Lung (tissue), 11 donors: ENCODE measurements at regions not wholly inside any gene's neighbourhood (a gene's known extent, or its start where the extent isn't known, plus 50 kb on each side); places are given as distances from the start of the nearest gene placed in this dataset.

Experiments used
- ATAC-seq: fragments of 200-7000 bp; cut with Tn5 transposase; one replicate; pipeline ENCODE4 v1.9.1; 2020; ENCODE audit warnings: moderate number of reproducible peaks; ENCODE audit not compliant: insufficient read depth, low FRiP score
- DNase-seq, 3 donors: peaks; one replicate each; pipeline ENCODE4 v3.0.0-alpha.2; 2013 to 2017
- H3K27ac ChIP-seq, 2 donors: one replicate each; pipeline ENCODE4 v1.5.1; 2013; ENCODE audit warnings: mild to moderate bottlenecking in 2 of 2, moderate library complexity in 2 of 2, control low read depth in 1 of 2, inconsistent platforms in 1 of 2, low read depth in 1 of 2, low read length in 1 of 2
- H3K27me3 ChIP-seq, 3 donors: one replicate each; pipeline ENCODE4 v1.5.1; 2013; ENCODE audit warnings: low read length in 2 of 3; ENCODE audit not compliant: control insufficient read depth in 3 of 3, insufficient read depth in 3 of 3
- H3K36me3 ChIP-seq, 4 donors: one replicate each; pipeline ENCODE4 v1.5.1; 2013; ENCODE audit warnings: low read length in 4 of 4, mild to moderate bottlenecking in 1 of 4, moderate library complexity in 1 of 4; ENCODE audit not compliant: control insufficient read depth in 4 of 4, insufficient read depth in 4 of 4
- H3K4me1 ChIP-seq, 5 donors: one replicate each; pipeline ENCODE4 v1.5.1; 2013; ENCODE audit warnings: low read length in 5 of 5, mild to moderate bottlenecking in 2 of 5, moderate library complexity in 1 of 5; ENCODE audit not compliant: control insufficient read depth in 5 of 5, insufficient read depth in 5 of 5
- H3K4me3 ChIP-seq: one replicate; pipeline ENCODE4 v1.5.1; 2013; ENCODE audit warnings: mild to moderate bottlenecking, control low read depth, moderate library complexity
- H3K9ac ChIP-seq, 2 donors: one replicate each; pipeline ENCODE4 v1.5.1; 2013; ENCODE audit warnings: low read length in 2 of 2, control low read depth in 1 of 2; ENCODE audit not compliant: insufficient read depth in 1 of 2
- H3K9me3 ChIP-seq, 4 donors: one replicate each; pipeline ENCODE4 v1.5.1; 2013; ENCODE audit warnings: low read length in 3 of 4, mild to moderate bottlenecking in 1 of 4, moderate library complexity in 1 of 4; ENCODE audit not compliant: control insufficient read depth in 4 of 4, insufficient read depth in 3 of 4
- CTCF ChIP-seq: IDR thresholded peaks from 2 replicates; pipeline ENCODE4 v1.5.1; 2012; ENCODE audit warnings: mild to moderate bottlenecking; ENCODE audit errors: control extremely low read depth, extremely low read depth
- WGBS, 2 donors: extraction: QIAGEN DNeasy Blood & Tissue Kit; methylation state at CpG; one replicate each; pipeline ENCODE4 v1.1.7; 2013; 5-methylcytosine and 5-hydroxymethylcytosine counted together
- donor health status: control.
- donor health status: control.
- donor health status: Bipolar disorder and iron deficiency.
- donor health status: healthy.
- donor health status: DM: yes; HTN: yes; CAD: no.

GRCh38 chr3:83302091-83302490 is 1540.6 kb upstream of the GBE1 start:
- no peak overlapping the region for H3K9ac ChIP-seq
- TF ChIP-seq CTCF: no peak
- peaks cover 0 to 4% (median 0%) of the 10 kb centered on the region in 4 donors for H3K9me3 ChIP-seq
- H3K4me3 ChIP-seq: no peak overlapping the region
- no peak overlapping the region for H3K27ac ChIP-seq
- no peaks in the 10 kb centered on the region for H3K27me3 ChIP-seq
- H3K4me1 ChIP-seq: no peaks in the 10 kb centered on the region
- H3K36me3 ChIP-seq: no peaks in the 10 kb centered on the region
- ATAC-seq: no peak
- DNase-seq: no peak

GRCh38 chr3:83317605-83318004 is 1556.2 kb upstream of the GBE1 start:
- Histone ChIP-seq H3K27ac (no peak overlapping the region), H3K27me3 (no peaks in the 10 kb centered on the region), H3K9ac (no peak overlapping the region), H3K36me3 (no peaks in the 10 kb centered on the region), H3K4me3 (no peak overlapping the region), H3K4me1 (no peaks in the 10 kb centered on the region), H3K9me3 (no peaks in the 10 kb centered on the region)
- TF ChIP-seq CTCF: no peak
- no peak for ATAC-seq
- no peak for DNase-seq
- WGBS, 2 donors: 77 to 79% methylated on average over 3 of the region's 3 CpGs

- Histone ChIP-seq H3K9me3 (no peaks in the 10 kb centered on the region), H3K36me3 (no peaks in the 10 kb centered on the region), H3K27me3 (no peaks in the 10 kb centered on the region), H3K27ac (no peak overlapping the region), H3K9ac (no peak overlapping the region), H3K4me1 (no peaks in the 10 kb centered on the region), H3K4me3 (no peak overlapping the region)
- no peak for ATAC-seq
- no peak for DNase-seq
- TF ChIP-seq CTCF: no peak
Observed at GRCh38 chr3:83320726-83321125, 1559.3 kb upstream of the GBE1 start.

DNA sequence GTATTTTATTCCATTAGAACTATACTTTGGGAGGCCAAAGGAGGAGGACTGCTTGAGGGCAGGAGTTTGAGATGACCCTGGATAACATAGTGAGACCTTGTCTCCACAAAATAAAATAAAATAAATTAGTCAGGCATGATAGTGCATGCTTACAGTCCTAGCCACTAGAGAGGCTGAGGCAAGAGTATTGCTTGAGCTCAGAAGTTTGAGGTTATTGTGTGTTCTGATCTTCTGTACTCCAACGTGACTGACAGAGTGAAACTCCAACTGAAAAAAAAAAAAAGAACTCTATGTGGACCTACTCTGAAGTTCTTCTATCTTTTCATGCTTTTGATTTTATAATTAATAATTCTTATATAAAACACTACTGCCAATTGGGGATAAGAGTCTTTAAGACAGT is 1560.0 kb upstream of the GBE1 start:
- no peak for TF ChIP-seq CTCF
- no peak for ATAC-seq
- no peaks in the 10 kb centered on the region for H3K4me1 ChIP-seq
- no peak overlapping the region for H3K4me3 ChIP-seq
- H3K9ac ChIP-seq: no peak overlapping the region
- DNase-seq: no peak
- WGBS, 2 donors: 79 to 97% methylated on average over 1 of the region's 1 CpG
- no peaks in the 10 kb centered on the region for H3K9me3 ChIP-seq
- H3K36me3 ChIP-seq: no peaks in the 10 kb centered on the region
- H3K27me3 ChIP-seq: no peaks in the 10 kb centered on the region
- H3K27ac ChIP-seq: no peak overlapping the region
